CD14-positive monocyte (primary cell): ENCODE measurements at regions not wholly inside any gene's neighbourhood (a gene's known extent, or its start where the extent isn't known, plus 50 kb on each side); places are given as distances from the start of the nearest gene placed in this dataset.
"Not testable (repeated sequence)": the region's sequence is repeated elsewhere in the genome, so short reads cannot be mapped to it uniquely, and the experiment has no call there.

Experiments used
- DNase-seq, 3 donors: peaks; one replicate each; pipeline ENCODE4 v3.0.0-alpha.2; 2011 to 2022
- H2AFZ ChIP-seq: 2 replicates; pipeline ENCODE4 v1.6.0; 2012; ENCODE audit warnings: mild to moderate bottlenecking, low read depth, low read length, inconsistent platforms; ENCODE audit not compliant: insufficient read depth, poor library complexity, severe bottlenecking
- H3K27ac ChIP-seq, 2 donors: 1 replicate in 1 of 2; 2 replicates in 1 of 2; pipeline ENCODE4 v1.5.1; 2012 to 2013; ENCODE audit warnings: low read length in 2 of 2, control low read depth in 1 of 2, inconsistent platforms in 1 of 2, low read depth in 1 of 2, mild to moderate bottlenecking in 1 of 2
- H3K27me3 ChIP-seq, 2 donors: one replicate each; pipeline versions ENCODE4 v1.6.0 to v1.6.1; 2011 to 2013; ENCODE audit warnings: low read length in 2 of 2; ENCODE audit not compliant: control insufficient read depth in 2 of 2, insufficient read depth in 2 of 2
- H3K36me3 ChIP-seq, 2 donors: replicated peaks in 1 of 2; 1 replicate in 1 of 2; 2 replicates in 1 of 2; pipeline versions ENCODE4 v1.5.1 to v1.6.1; 2012 to 2013; ENCODE audit warnings: low read length in 2 of 2, control low read depth in 1 of 2, inconsistent platforms in 1 of 2, mild to moderate bottlenecking in 1 of 2; ENCODE audit not compliant: insufficient read depth in 2 of 2, control insufficient read depth in 1 of 2
- H3K4me1 ChIP-seq, 2 donors: 1 replicate in 1 of 2; 2 replicates in 1 of 2; pipeline versions ENCODE4 v1.5.1 to v1.6.1; 2012 to 2013; ENCODE audit warnings: low read length in 2 of 2, control low read depth in 1 of 2, inconsistent platforms in 1 of 2, mild to moderate bottlenecking in 1 of 2, moderate library complexity in 1 of 2; ENCODE audit not compliant: insufficient read depth in 2 of 2, control insufficient read depth in 1 of 2
- H3K4me2 ChIP-seq: replicated peaks from 2 replicates; pipeline ENCODE3; 2012; ENCODE audit warnings: low read length, moderate library complexity, mild to moderate bottlenecking; ENCODE audit not compliant: poor library complexity, severe bottlenecking; ENCODE audit errors: extremely low read depth
- H3K4me3 ChIP-seq, 3 experiments: fragments of 200-600 bp in 1 of 3; sonication (generic) in 1 of 3; replicated peaks in 1 of 3; 1 replicate in 2 of 3; 2 replicates in 1 of 3; pipeline ENCODE4 v1.5.1; 2011 to 2013; ENCODE audit warnings: low read length in 3 of 3, mild to moderate bottlenecking in 3 of 3, control low read depth in 2 of 3, low read depth in 2 of 3, inconsistent platforms in 1 of 3, moderate library complexity in 1 of 3
- H3K79me2 ChIP-seq: 2 replicates; pipeline ENCODE4 v1.6.0; 2012; ENCODE audit warnings: mild to moderate bottlenecking, control low read depth, inconsistent platforms, low read length, moderate library complexity; ENCODE audit not compliant: insufficient read depth
- H3K9ac ChIP-seq: 2 replicates; pipeline ENCODE4 v1.6.0; 2017; ENCODE audit warnings: low read length, mild to moderate bottlenecking; ENCODE audit not compliant: insufficient read depth, poor library complexity, severe bottlenecking
- H3K9me3 ChIP-seq, 2 donors: replicated peaks in 1 of 2; 1 replicate in 1 of 2; 2 replicates in 1 of 2; pipeline versions ENCODE4 v1.5.1 to v1.6.1; 2012 to 2013; ENCODE audit warnings: low read length in 2 of 2, control low read depth in 1 of 2; ENCODE audit not compliant: control insufficient read depth in 1 of 2, insufficient read depth in 1 of 2
- H4K20me1 ChIP-seq: 2 replicates; pipeline ENCODE4 v1.6.0; 2012; ENCODE audit warnings: mild to moderate bottlenecking, low read length, control low read depth, moderate library complexity; ENCODE audit not compliant: insufficient read depth
- H3K27ac Mint-ChIP-seq, 7 donors: one replicate each; pipeline ENCODE4 v1.8.0; 2020; ENCODE audit warnings: mild to moderate bottlenecking in 7 of 7, mixed read lengths in 7 of 7, moderate library complexity in 6 of 7, inconsistent platforms in 2 of 7
- H3K27me3 Mint-ChIP-seq, 3 donors: one replicate each; pipeline ENCODE4 v1.8.0; 2021 to 2022; ENCODE audit warnings: low read depth in 3 of 3, mild to moderate bottlenecking in 3 of 3, mixed read lengths in 3 of 3, moderate library complexity in 3 of 3, inconsistent platforms in 1 of 3
- H3K36me3 Mint-ChIP-seq, 2 donors: one replicate each; pipeline ENCODE4 v1.8.0; 2020; ENCODE audit warnings: mixed read lengths in 2 of 2, inconsistent platforms in 1 of 2, mild to moderate bottlenecking in 1 of 2
- H3K4me1 Mint-ChIP-seq: one replicate; pipeline ENCODE4 v1.8.0; 2020; ENCODE audit warnings: mild to moderate bottlenecking, mixed read lengths
- H3K4me3 Mint-ChIP-seq, 2 donors: one replicate each; pipeline ENCODE4 v1.8.0; 2020; ENCODE audit warnings: mild to moderate bottlenecking in 2 of 2, mixed read lengths in 2 of 2, moderate library complexity in 1 of 2
- H3K9me3 Mint-ChIP-seq, 7 donors: one replicate each; pipeline ENCODE4 v1.8.0; 2020 to 2022; ENCODE audit warnings: mixed read lengths in 7 of 7, mild to moderate bottlenecking in 6 of 7, moderate library complexity in 6 of 7, inconsistent platforms in 2 of 7
- WGBS: methylation state at CpG from one replicate; pipeline ENCODE4 v1.1.5; 2013; ENCODE audit warnings: missing lambda C conversion rate; ENCODE audit not compliant: insufficient coverage; 5-methylcytosine and 5-hydroxymethylcytosine counted together
- intact Hi-C, 2 donors: fragments of 100-400 bp; cut with micrococcal nuclease; formaldehyde crosslinking; loops; one replicate each; pipeline versions ENCODE4 v1.15.0 to v1.15.1; 2023
- TF ChIP-seq, protein P1 (sequence below): fragments of 200-600 bp; IDR thresholded peaks from one replicate; pipeline ENCODE4 v1.8.0; 2022; ENCODE audit warnings: antibody characterized with exemption, mild to moderate bottlenecking

DNA sequence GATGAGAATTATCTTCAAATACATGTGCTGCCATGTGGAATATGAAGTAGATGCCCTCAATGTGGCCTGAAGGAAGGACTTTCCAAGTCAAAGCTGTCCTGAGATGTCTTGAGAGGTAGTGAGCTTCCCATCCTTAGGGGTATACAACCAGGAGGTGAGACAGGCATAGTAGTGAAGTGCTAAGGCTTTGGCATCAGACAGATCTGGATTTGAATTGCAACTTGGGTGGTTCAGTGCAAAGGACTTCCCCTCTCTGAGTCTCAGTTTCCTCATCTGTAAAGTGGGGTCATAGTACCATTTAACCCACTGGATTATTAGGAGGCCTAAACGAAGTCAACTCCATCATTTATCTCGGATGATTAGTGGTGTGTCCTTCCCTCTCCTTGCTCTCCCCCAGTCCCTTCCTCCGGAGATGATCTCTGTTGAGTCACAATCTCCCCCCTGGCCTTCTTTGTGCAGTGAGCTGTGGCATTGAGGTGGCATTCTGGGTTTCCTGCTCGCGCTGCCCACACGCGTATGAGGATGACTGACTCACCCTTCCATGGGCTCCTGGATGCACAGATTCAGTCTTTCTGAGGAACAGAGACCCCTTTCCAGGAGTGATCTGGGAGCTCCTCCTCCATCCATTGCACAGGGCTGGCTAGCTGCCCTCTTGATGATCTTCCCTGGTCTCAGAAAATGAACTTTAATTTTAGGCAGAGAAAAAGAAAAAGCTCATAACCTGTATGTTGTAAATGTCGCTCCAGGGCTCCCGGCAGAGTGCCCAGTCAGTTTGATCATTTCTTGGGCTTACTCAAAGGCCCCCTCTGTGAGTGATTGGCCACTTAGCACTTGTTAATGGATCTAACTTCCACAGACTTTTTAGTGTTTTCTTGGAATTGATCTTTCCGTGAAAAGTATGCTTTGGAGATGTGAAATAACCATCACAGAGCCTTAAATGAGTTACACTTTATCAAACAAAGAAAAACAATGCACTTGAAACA is 354.6 kb downstream of the PTPRU start:
- no peak overlapping the region for H3K4me3 ChIP-seq
- no peak overlapping the region for H3K9ac ChIP-seq
- no peak overlapping the region for H3K27ac ChIP-seq
- H3K9me3 ChIP-seq, result no peaks in the 10 kb centered on the region
- H3K36me3 ChIP-seq, result no peaks in the 10 kb centered on the region
- TF ChIP-seq, protein P1, sequence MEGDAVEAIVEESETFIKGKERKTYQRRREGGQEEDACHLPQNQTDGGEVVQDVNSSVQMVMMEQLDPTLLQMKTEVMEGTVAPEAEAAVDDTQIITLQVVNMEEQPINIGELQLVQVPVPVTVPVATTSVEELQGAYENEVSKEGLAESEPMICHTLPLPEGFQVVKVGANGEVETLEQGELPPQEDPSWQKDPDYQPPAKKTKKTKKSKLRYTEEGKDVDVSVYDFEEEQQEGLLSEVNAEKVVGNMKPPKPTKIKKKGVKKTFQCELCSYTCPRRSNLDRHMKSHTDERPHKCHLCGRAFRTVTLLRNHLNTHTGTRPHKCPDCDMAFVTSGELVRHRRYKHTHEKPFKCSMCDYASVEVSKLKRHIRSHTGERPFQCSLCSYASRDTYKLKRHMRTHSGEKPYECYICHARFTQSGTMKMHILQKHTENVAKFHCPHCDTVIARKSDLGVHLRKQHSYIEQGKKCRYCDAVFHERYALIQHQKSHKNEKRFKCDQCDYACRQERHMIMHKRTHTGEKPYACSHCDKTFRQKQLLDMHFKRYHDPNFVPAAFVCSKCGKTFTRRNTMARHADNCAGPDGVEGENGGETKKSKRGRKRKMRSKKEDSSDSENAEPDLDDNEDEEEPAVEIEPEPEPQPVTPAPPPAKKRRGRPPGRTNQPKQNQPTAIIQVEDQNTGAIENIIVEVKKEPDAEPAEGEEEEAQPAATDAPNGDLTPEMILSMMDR, result no peak
- H3K27ac Mint-ChIP-seq, result no peak overlapping the region
- no peak overlapping the region for H2AFZ ChIP-seq
- H3K79me2 ChIP-seq, result no peaks in the 10 kb centered on the region
- H3K36me3 Mint-ChIP-seq, result no peaks in the 10 kb centered on the region
- H3K4me3 Mint-ChIP-seq, result no peak overlapping the region
- intact Hi-C loops, result no loop called here
- H3K27me3 ChIP-seq, result no peaks in the 10 kb centered on the region
- no peaks in the 10 kb centered on the region for H3K4me1 Mint-ChIP-seq
- DNase-seq, result no peak
- H4K20me1 ChIP-seq, result no peaks in the 10 kb centered on the region
- peaks cover 0 to 2% (median 0%) of the 10 kb centered on the region in 7 donors for H3K9me3 Mint-ChIP-seq
- H3K4me1 ChIP-seq, result no peaks in the 10 kb centered on the region
- peaks cover 1 to 6% (median 4%) of the 10 kb centered on the region in 3 donors for H3K27me3 Mint-ChIP-seq
- 81% methylated on average over 6 of the region's 10 CpGs for WGBS
- H3K4me2 ChIP-seq, result no peak overlapping the region

DNA sequence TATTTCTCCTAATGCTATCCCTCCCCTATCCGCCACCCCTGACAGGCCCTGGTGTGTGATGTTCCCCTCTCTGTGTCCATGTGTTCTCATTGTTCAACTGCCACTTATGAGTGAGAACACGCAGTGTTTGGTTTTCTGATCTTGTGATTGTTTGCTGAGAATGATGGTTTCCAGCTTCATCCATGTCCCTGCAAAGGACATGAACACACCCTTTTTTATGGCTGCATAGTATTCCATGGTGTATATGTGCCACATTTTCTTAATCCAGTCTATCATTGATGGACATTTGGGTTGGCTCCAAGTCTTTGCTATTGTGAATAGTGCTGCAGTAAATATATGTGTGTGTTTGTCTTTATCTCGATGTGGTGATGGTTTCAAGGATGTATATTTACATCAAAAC is 353.4 kb downstream of the PTPRU start:
- H3K4me1 ChIP-seq, H4K20me1 ChIP-seq, H3K4me3 ChIP-seq, H3K4me1 Mint-ChIP-seq, H3K9ac ChIP-seq, H3K9me3 Mint-ChIP-seq, H3K27me3 ChIP-seq, DNase-seq, H3K9me3 ChIP-seq, H3K36me3 Mint-ChIP-seq, H3K27ac Mint-ChIP-seq, H3K27ac ChIP-seq, H3K79me2 ChIP-seq, H3K4me2 ChIP-seq, H3K36me3 ChIP-seq, intact Hi-C loops, H3K27me3 Mint-ChIP-seq, H2AFZ ChIP-seq, H3K4me3 Mint-ChIP-seq: not testable (repeated sequence)
- no CpG with 5 or more reads among the region's 3 CpGs for WGBS
